HCT116 (cell line): ENCODE measurements at regions not wholly inside any gene's neighbourhood (a gene's known extent, or its start where the extent isn't known, plus 50 kb on each side); places are given as distances from the start of the nearest gene placed in this dataset.

ENCODE experiments used
- ATAC-seq: fragments of 200-7000 bp; cut with Tn5 transposase; 2 replicates; pipeline ENCODE4 v1.9.1; 2020; ENCODE audit warnings: mild to moderate bottlenecking, moderate library complexity
- BruUV-seq: library from RNA; stranded (reverse); fragments of 400-500 nt; replicated peaks from 2 replicates; lab custom pipeline; 2021; lab: Mats Ljungman, UMichigan
- CTCF ChIA-PET: fragments of 300-600 bp; sonication (Branson Sonifier 250); formaldehyde crosslinking; loops from one replicate; lab custom pipeline; 2021; ENCODE audit warnings: antibody characterized with exemption; lab: Charles Lee
- POLR2A ChIA-PET: fragments of 300-600, 350-600 bp; sonication (Branson Sonifier 250); formaldehyde crosslinking; loops from one replicate; lab custom pipeline; 2021; ENCODE audit warnings: antibody characterized with exemption; lab: Charles Lee
- RAD21 ChIA-PET, 2 experiments: fragments of 300-600 bp; sonication (Branson Sonifier 250); formaldehyde crosslinking; loops; one replicate each; lab custom pipeline; 2023; ENCODE audit warnings: low total read pairs in 2 of 2; ENCODE audit not compliant: uncharacterized antibody in 2 of 2, unreplicated experiment in 2 of 2, low non-redundant PET in 1 of 2; lab: Charles Lee
- DNase-seq: peaks from one replicate; pipeline ENCODE4 v3.0.0-alpha.2; 2010; ENCODE audit warnings: low read depth, low spot score
- H2AFZ ChIP-seq: fragments of 200-600 bp; shearing (Covaris generic), sonication (generic); 2 replicates; pipeline ENCODE4 v1.6.1; 2017; ENCODE audit warnings: low read depth, mixed run types, mixed read lengths, antibody characterized with exemption, low read length; ENCODE audit not compliant: poor library complexity, severe bottlenecking
- H3K27ac ChIP-seq: 2 replicates; pipeline ENCODE4 v1.5.1; 2012; ENCODE audit warnings: low read depth, low read length
- H3K27me3 ChIP-seq: fragments of 200-600 bp; sonication (generic); 2 replicates; pipeline ENCODE4 v1.6.1; 2016; ENCODE audit warnings: mixed run types, low read length, mixed read lengths; ENCODE audit not compliant: insufficient read depth
- H3K36me3 ChIP-seq, 2 experiments: fragments of 200-500 bp in 1 of 2; fragments of 200-600 bp in 1 of 2; sonication (Bioruptor generic) in 1 of 2; sonication (generic) in 1 of 2; 2 replicates each; pipeline versions ENCODE4 v1.5.1 to v1.6.1; 2014 to 2016; ENCODE audit warnings: low read length in 2 of 2, inconsistent platforms in 1 of 2, mixed read lengths in 1 of 2, mixed run types in 1 of 2; ENCODE audit not compliant: insufficient read depth in 2 of 2, control insufficient read depth in 1 of 2
- H3K4me1 ChIP-seq, 2 experiments: fragments of 200-600 bp in 1 of 2; sonication (generic) in 1 of 2; 2 replicates each; pipeline versions ENCODE4 v1.5.1 to v1.6.1; 2012 to 2017; ENCODE audit warnings: low read length in 2 of 2, inconsistent platforms in 1 of 2, mild to moderate bottlenecking in 1 of 2, mixed read lengths in 1 of 2, mixed run types in 1 of 2, moderate library complexity in 1 of 2; ENCODE audit not compliant: insufficient read depth in 2 of 2, control insufficient read depth in 1 of 2
- H3K4me2 ChIP-seq: fragments of 200-600 bp; sonication (generic); 2 replicates; pipeline ENCODE4 v1.6.1; 2017; ENCODE audit warnings: mixed run types, low read length, mixed read lengths
- H3K4me3 ChIP-seq, 2 experiments: fragments of 200-600 bp in 1 of 2; sonication (generic) in 1 of 2; replicated peaks in 1 of 2; 2 replicates each; pipeline ENCODE4 v1.5.1; 2011 to 2016; ENCODE audit warnings: low read length in 2 of 2, control low read depth in 1 of 2, low read depth in 1 of 2, mild to moderate bottlenecking in 1 of 2, mixed read lengths in 1 of 2, mixed run types in 1 of 2
- H3K79me2 ChIP-seq: fragments of 200-600 bp; sonication (generic); 2 replicates; pipeline ENCODE4 v1.6.1; 2017; ENCODE audit warnings: mild to moderate bottlenecking, mixed run types, low read length, moderate library complexity, mixed read lengths; ENCODE audit not compliant: insufficient read depth
- H3K9ac ChIP-seq: fragments of 200-600 bp; sonication (generic); 2 replicates; pipeline ENCODE4 v1.6.1; 2016; ENCODE audit warnings: low read length, mixed read lengths
- H3K9me2 ChIP-seq: fragments of 200-600 bp; sonication (generic), shearing (Covaris generic); 2 replicates; pipeline ENCODE4 v1.6.1; 2017; ENCODE audit warnings: mixed run types, mild to moderate bottlenecking, moderate library complexity; ENCODE audit not compliant: insufficient read depth
- H3K9me3 ChIP-seq, 2 experiments: fragments of 200-500 bp in 1 of 2; fragments of 200-600 bp in 1 of 2; sonication (Bioruptor generic) in 1 of 2; sonication (generic) in 1 of 2; 2 replicates each; pipeline ENCODE4 v1.6.1; 2014 to 2017; ENCODE audit warnings: low read length in 2 of 2, mixed read lengths in 2 of 2, inconsistent platforms in 1 of 2, low read depth in 1 of 2, mild to moderate bottlenecking in 1 of 2, mixed run types in 1 of 2, moderate library complexity in 1 of 2; ENCODE audit not compliant: control insufficient read depth in 1 of 2, insufficient read depth in 1 of 2
- H4K20me1 ChIP-seq: fragments of 200-600 bp; sonication (generic), shearing (Covaris generic); 2 replicates; pipeline ENCODE4 v1.6.1; 2017; ENCODE audit warnings: mixed run types, mild to moderate bottlenecking, moderate library complexity; ENCODE audit not compliant: insufficient read depth
- CBX3 ChIP-seq: IDR thresholded peaks from 2 replicates; pipeline ENCODE4 v1.6.1; 2012; ENCODE audit warnings: low read depth
- EGR1 ChIP-seq: IDR thresholded peaks from 2 replicates; pipeline ENCODE4 v1.6.1; 2012; ENCODE audit warnings: low read depth
- ELF1 ChIP-seq: IDR thresholded peaks from 2 replicates; pipeline ENCODE4 v1.6.1; 2012; ENCODE audit warnings: low read depth, borderline replicate concordance
- EZH2 ChIP-seq: fragments of 200-600 bp; sonication (generic); IDR thresholded peaks from 2 replicates; pipeline ENCODE4 v1.6.1; 2017; ENCODE audit warnings: antibody characterized with exemption, mixed run types
- EZH2phosphoT487 ChIP-seq: fragments of 200-600 bp; IDR thresholded peaks from 2 replicates; pipeline ENCODE4 v1.6.1; 2018; ENCODE audit warnings: antibody characterized with exemption, borderline replicate concordance
- FOSL1 ChIP-seq: IDR thresholded peaks from 2 replicates; pipeline ENCODE4 v1.6.1; 2012; ENCODE audit warnings: low read depth
- POLR2AphosphoS5 ChIP-seq: IDR thresholded peaks from 2 replicates; pipeline ENCODE4 v1.6.1; 2011; ENCODE audit warnings: mild to moderate bottlenecking, low read depth, low read length, moderate library complexity
- RAD21 ChIP-seq: IDR thresholded peaks from 2 replicates; pipeline ENCODE4 v1.6.1; 2012; ENCODE audit warnings: low read depth, mild to moderate bottlenecking
- SIN3A ChIP-seq: IDR thresholded peaks from 2 replicates; pipeline ENCODE4 v1.6.1; 2012; ENCODE audit warnings: low read depth
- SP1 ChIP-seq: IDR thresholded peaks from 2 replicates; pipeline ENCODE4 v1.6.1; 2012; ENCODE audit warnings: low read depth
- YY1 ChIP-seq: IDR thresholded peaks from 2 replicates; pipeline ENCODE4 v1.6.1; 2011; ENCODE audit warnings: low read length, low read depth, moderate library complexity, mild to moderate bottlenecking; ENCODE audit not compliant: insufficient replicate concordance; ENCODE audit errors: extremely low read depth
- ZFX ChIP-seq: fragments of 450-650 bp; IDR thresholded peaks from 2 replicates; pipeline ENCODE4 v1.6.1; 2017
- ZNF274 ChIP-seq: fragments of 200-500 bp; sonication (Bioruptor generic); IDR thresholded peaks from 2 replicates; pipeline ENCODE4 v1.6.1; 2014; ENCODE audit warnings: mild to moderate bottlenecking, low read depth, low read length, inconsistent platforms
- intact Hi-C: fragments of 100-400 bp; cut with micrococcal nuclease; formaldehyde crosslinking; loops from 2 replicates; pipeline ENCODE4 v1.10.0; 2022
- TF ChIP-seq, protein P1 (sequence below), 3 experiments: fragments of 200-600 bp in 1 of 3; sonication (generic) in 1 of 3; IDR thresholded peaks in 2 of 3; conservative IDR thresholded peaks in 1 of 3; 2 replicates each; pipeline ENCODE4 v1.5.1; 2012 to 2017; ENCODE audit warnings: low read depth in 2 of 3, low read length in 2 of 3, antibody characterized with exemption in 1 of 3, borderline replicate concordance in 1 of 3, control low read depth in 1 of 3, mild to moderate bottlenecking in 1 of 3, mixed read lengths in 1 of 3, mixed run types in 1 of 3, moderate library complexity in 1 of 3; ENCODE audit not compliant: insufficient read depth in 1 of 3

DNA sequence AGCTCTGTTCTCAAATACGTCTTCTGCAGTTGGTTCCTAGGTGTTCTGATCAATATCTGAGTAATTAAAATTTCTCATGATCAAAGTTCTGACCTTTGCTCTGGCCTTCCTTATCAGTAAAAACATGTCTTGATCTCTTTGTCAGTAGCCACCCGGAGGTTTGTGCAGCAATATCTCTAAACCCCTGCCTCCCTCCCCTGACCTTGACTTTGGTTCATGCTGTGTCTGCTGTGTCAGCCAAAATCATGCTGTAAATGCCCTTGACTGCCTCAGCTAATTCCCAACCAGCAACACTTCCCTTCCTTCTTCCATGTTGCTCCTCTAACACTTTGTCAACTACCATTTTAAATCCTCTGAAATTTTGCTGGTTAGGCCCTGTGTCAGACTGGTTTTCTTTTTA, 424.7 kb downstream of the FAM181B start:
- H2AFZ ChIP-seq, result no peak overlapping the region
- ATAC-seq (no peak), DNase-seq (no peak)
- ChIA-PET RAD21 (no interaction called here), POLR2A (no interaction called here), CTCF (no interaction called here)
- BruUV-seq, result no TSS peak
- H3K79me2 ChIP-seq, result no peaks in the 10 kb centered on the region
- H3K9me3 ChIP-seq, result peaks cover 0 to 4% of the 10 kb centered on the region in 2 experiments; a peak in 2 of 4 replicates
- no peak overlapping the region for H3K9ac ChIP-seq
- no peaks in the 10 kb centered on the region for H3K9me2 ChIP-seq
- no peak overlapping the region for H3K27ac ChIP-seq
- no peaks in the 10 kb centered on the region for H3K4me1 ChIP-seq
- no peaks in the 10 kb centered on the region for H3K27me3 ChIP-seq
- no peak overlapping the region for H3K4me3 ChIP-seq
- no peaks in the 10 kb centered on the region for H4K20me1 ChIP-seq
- intact Hi-C loops, result no loop called here
- TF ChIP-seq SP1, result no peak
- TF ChIP-seq RAD21, result no peak
- TF ChIP-seq EZH2, result no peak
- no peak for TF ChIP-seq FOSL1
- TF ChIP-seq, all 23 proteins: peak for 0
- Histone ChIP-seq H3K36me3 (no peaks in the 10 kb centered on the region), H3K4me2 (no peak overlapping the region)

DNA sequence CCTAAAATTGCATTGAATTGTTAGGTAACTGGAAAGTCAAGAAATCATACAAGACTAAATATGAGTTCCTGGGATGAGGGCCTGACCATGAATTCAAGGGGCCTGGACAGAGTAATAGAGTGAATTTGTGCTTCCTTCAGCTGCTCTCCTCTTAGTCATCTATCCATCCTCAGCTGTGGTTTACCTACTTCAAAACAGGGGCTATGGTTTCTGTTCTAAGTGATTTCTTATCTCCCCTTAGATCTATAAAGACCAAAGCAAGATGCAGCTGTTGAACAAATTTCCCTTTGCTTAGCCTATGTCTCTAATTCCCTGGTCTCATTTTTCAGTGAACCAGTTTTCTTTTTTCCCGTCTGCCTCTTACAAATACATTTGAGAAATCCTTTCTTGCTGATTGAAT, 428.5 kb downstream of the FAM181B start:
- Histone ChIP-seq H3K9ac (no peak overlapping the region), H3K9me2 (no peaks in the 10 kb centered on the region), H3K9me3 (peaks cover 0 to 10% of the 10 kb centered on the region in 2 experiments; a peak in 1 of 4 replicates), H3K27me3 (no peaks in the 10 kb centered on the region), H3K4me3 (no peak overlapping the region), H3K4me1 (no peaks in the 10 kb centered on the region), H4K20me1 (no peaks in the 10 kb centered on the region), H2AFZ (no peak overlapping the region), H3K27ac (no peak overlapping the region), H3K36me3 (no peaks in the 10 kb centered on the region), H3K79me2 (no peaks in the 10 kb centered on the region), H3K4me2 (no peak overlapping the region)
- no peak for ATAC-seq
- TF ChIP-seq EZH2 (no peak), EZH2phosphoT487 (no peak), YY1 (no peak), EGR1 (no peak), ZNF274 (no peak), POLR2AphosphoS5 (no peak), RAD21 (no peak), ZFX (no peak), ELF1 (no peak), SP1 (no peak), CBX3 (no peak), FOSL1 (no peak), SIN3A (no peak)
- TF ChIP-seq, protein P1, sequence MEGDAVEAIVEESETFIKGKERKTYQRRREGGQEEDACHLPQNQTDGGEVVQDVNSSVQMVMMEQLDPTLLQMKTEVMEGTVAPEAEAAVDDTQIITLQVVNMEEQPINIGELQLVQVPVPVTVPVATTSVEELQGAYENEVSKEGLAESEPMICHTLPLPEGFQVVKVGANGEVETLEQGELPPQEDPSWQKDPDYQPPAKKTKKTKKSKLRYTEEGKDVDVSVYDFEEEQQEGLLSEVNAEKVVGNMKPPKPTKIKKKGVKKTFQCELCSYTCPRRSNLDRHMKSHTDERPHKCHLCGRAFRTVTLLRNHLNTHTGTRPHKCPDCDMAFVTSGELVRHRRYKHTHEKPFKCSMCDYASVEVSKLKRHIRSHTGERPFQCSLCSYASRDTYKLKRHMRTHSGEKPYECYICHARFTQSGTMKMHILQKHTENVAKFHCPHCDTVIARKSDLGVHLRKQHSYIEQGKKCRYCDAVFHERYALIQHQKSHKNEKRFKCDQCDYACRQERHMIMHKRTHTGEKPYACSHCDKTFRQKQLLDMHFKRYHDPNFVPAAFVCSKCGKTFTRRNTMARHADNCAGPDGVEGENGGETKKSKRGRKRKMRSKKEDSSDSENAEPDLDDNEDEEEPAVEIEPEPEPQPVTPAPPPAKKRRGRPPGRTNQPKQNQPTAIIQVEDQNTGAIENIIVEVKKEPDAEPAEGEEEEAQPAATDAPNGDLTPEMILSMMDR (IDR thresholded peaks at IDR 0.05 in 2 of 3, conservative IDR thresholded peaks at IDR 0.05 in 1 of 3; ENCODE audit: borderline replicate concordance in 1 of 3, insufficient read depth in 1 of 3, low read depth in 2 of 3, low read length in 2 of 3), result no peak
- no TSS peak for BruUV-seq
- CTCF ChIA-PET, result no interaction called here
- intact Hi-C loops, result no loop called here
- DNase-seq, result no peak
- RAD21 ChIA-PET, result no interaction called here
- POLR2A ChIA-PET, result no interaction called here
